GM12878 (cell line): ENCODE measurements at regions not wholly inside any gene's neighbourhood (a gene's known extent, or its start where the extent isn't known, plus 50 kb on each side); places are given as distances from the start of the nearest gene placed in this dataset.

Experiments used
- ATAC-seq: fragments of 200-7000 bp; cut with Tn5 transposase; 3 replicates; pipeline ENCODE4 v1.9.1; 2020; ENCODE audit warnings: mild to moderate bottlenecking, moderate library complexity
- BruUV-seq: library from RNA; stranded (reverse); fragments of 400-500 nt; replicated peaks from 2 replicates; lab custom pipeline; 2021; lab: Mats Ljungman, UMichigan
- CTCF ChIA-PET: fragments of 300-600 bp; sonication (Branson Sonifier 250); formaldehyde crosslinking; extraction: SDS; loops from one replicate; lab custom pipeline; 2021; ENCODE audit warnings: inconsistent platforms; lab: Yijun Ruan, JAX
- POLR2A ChIA-PET: fragments of 350-600 bp; formaldehyde crosslinking; extraction: SDS; loops from one replicate; lab custom pipeline; 2021; ENCODE audit warnings: inconsistent platforms; lab: Charles Lee
- RAD21 ChIA-PET: fragments of 300-600 bp; sonication (Branson Sonifier 250); formaldehyde crosslinking; loops from one replicate; lab custom pipeline; 2023; ENCODE audit warnings: antibody characterized with exemption; ENCODE audit not compliant: unreplicated experiment; lab: Charles Lee
- SMC1A ChIA-PET: fragments of 300-600 bp; sonication (Branson Sonifier 250); formaldehyde crosslinking; loops from one replicate; lab custom pipeline; 2023; ENCODE audit not compliant: unreplicated experiment, uncharacterized antibody; lab: Charles Lee
- DNase-seq: peaks from one replicate; pipeline ENCODE4 v3.0.0-alpha.2; 2011; ENCODE audit warnings: low read depth, low spot score
- FAIRE-seq: peaks from 3 replicates; lab custom pipeline; 2011; peaks lifted over from hg19 to GRCh38; lab: Jason Lieb, UNC
- H2AFZ ChIP-seq: 2 replicates; pipeline ENCODE4 v1.6.0; 2011; ENCODE audit warnings: low read depth, low read length, control low read depth; ENCODE audit not compliant: control insufficient read depth
- H3K27ac ChIP-seq: 2 replicates; pipeline ENCODE4 v1.5.1; 2011; ENCODE audit warnings: control low read depth; ENCODE audit not compliant: control insufficient read depth, insufficient read depth
- H3K27me3 ChIP-seq, 2 experiments: replicated peaks in 1 of 2; 2 replicates each; pipeline versions ENCODE4 v1.6.0 to v1.6.1; 2011; ENCODE audit warnings: low read length in 1 of 2; ENCODE audit not compliant: control insufficient read depth in 2 of 2, insufficient read depth in 2 of 2
- H3K36me3 ChIP-seq, 2 experiments: 2 replicates each; pipeline ENCODE4 v1.5.1; 2011; ENCODE audit warnings: low read length in 1 of 2; ENCODE audit not compliant: control insufficient read depth in 2 of 2, insufficient read depth in 2 of 2
- H3K4me1 ChIP-seq: 2 replicates; pipeline ENCODE4 v1.6.1; 2011; ENCODE audit warnings: mild to moderate bottlenecking, low read length, moderate library complexity, mixed read lengths; ENCODE audit not compliant: control insufficient read depth, insufficient read depth
- H3K4me2 ChIP-seq: 2 replicates; pipeline ENCODE4 v1.6.0; 2011; ENCODE audit warnings: control low read depth; ENCODE audit not compliant: control insufficient read depth, insufficient read depth
- H3K4me3 ChIP-seq: fragments of 200-600 bp; sonication (generic); 2 replicates; pipeline ENCODE4 v1.5.1; 2016
- H3K79me2 ChIP-seq: 2 replicates; pipeline ENCODE4 v1.6.0; 2011; ENCODE audit warnings: low read length; ENCODE audit not compliant: control insufficient read depth, insufficient read depth
- H3K9ac ChIP-seq: 2 replicates; pipeline ENCODE4 v1.8.0; 2011; ENCODE audit warnings: low read length, control low read depth, mixed read lengths; ENCODE audit not compliant: control insufficient read depth, insufficient read depth
- H3K9me3 ChIP-seq: replicated peaks from 3 replicates; pipeline ENCODE4 v1.5.1; 2011; ENCODE audit warnings: mild to moderate bottlenecking, low read length; ENCODE audit not compliant: control insufficient read depth, insufficient read depth
- H4K20me1 ChIP-seq: 2 replicates; pipeline ENCODE4 v1.6.0; 2011; ENCODE audit not compliant: control insufficient read depth, insufficient read depth
- BHLHE40 ChIP-seq, 2 experiments: fragments of 450-650 bp in 1 of 2; IDR thresholded peaks; 2 replicates each; pipeline ENCODE4 v1.6.1; 2011 to 2017; ENCODE audit warnings: low read depth in 2 of 2, borderline replicate concordance in 1 of 2, improper control_type of control experiment in 1 of 2, low read length in 1 of 2, mild to moderate bottlenecking in 1 of 2
- CREB1 ChIP-seq: IDR thresholded peaks from 2 replicates; pipeline ENCODE4 v1.6.1; 2012; ENCODE audit warnings: low read depth, mild to moderate bottlenecking, inconsistent platforms
- JUND ChIP-seq: IDR thresholded peaks from 2 replicates; pipeline ENCODE4 v1.6.1; 2012; ENCODE audit warnings: low read depth, mild to moderate bottlenecking, low read length, improper control_type of control experiment, moderate library complexity
- MYB ChIP-seq: fragments of 150-350 bp; IDR thresholded peaks from 2 replicates; pipeline ENCODE4 v1.6.1; 2014; ENCODE audit warnings: mild to moderate bottlenecking, low read depth, low read length, borderline replicate concordance
- NFIC ChIP-seq: IDR thresholded peaks from 2 replicates; pipeline ENCODE4 v1.6.1; 2012; ENCODE audit warnings: low read depth, mild to moderate bottlenecking, inconsistent platforms, low read length, moderate library complexity
- PAX5 ChIP-seq: IDR thresholded peaks from 2 replicates; pipeline ENCODE4 v1.6.1; 2011; ENCODE audit warnings: low read depth, low read length, borderline replicate concordance
- RFX5 ChIP-seq: IDR thresholded peaks from 2 replicates; pipeline ENCODE4 v1.6.1; 2011; ENCODE audit warnings: low read depth, low read length, improper control_type of control experiment
- TARDBP ChIP-seq: IDR thresholded peaks from 2 replicates; pipeline ENCODE4 v1.6.1; 2016; ENCODE audit warnings: borderline replicate concordance
- ZBED1 ChIP-seq: IDR thresholded peaks from 2 replicates; pipeline ENCODE4 v1.6.1; 2016; ENCODE audit warnings: borderline replicate concordance
- ZZZ3 ChIP-seq: IDR thresholded peaks from 2 replicates; pipeline ENCODE4 v1.6.1; 2011; ENCODE audit warnings: low read depth; ENCODE audit not compliant: control insufficient read depth, insufficient read length
- WGBS: methylation state at CpG from one replicate; pipeline ENCODE4 v1.1.6; 2016; ENCODE audit warnings: low lambda C conversion rate; ENCODE audit not compliant: insufficient replicate concordance, insufficient coverage; ENCODE audit errors: missing lambda C conversion rate; 5-methylcytosine and 5-hydroxymethylcytosine counted together
- in situ Hi-C: fragments of 300-500 bp; cut with MboI; formaldehyde crosslinking; loops from 9 replicates; pipeline ENCODE4 v1.14.3; 2018; ENCODE audit warnings: mixed read lengths
- intact Hi-C: fragments of 100-400 bp; cut with micrococcal nuclease; formaldehyde crosslinking; loops from one replicate; pipeline ENCODE4 v1.14.2; 2022; ENCODE audit not compliant: unreplicated experiment
- TF ChIP-seq, protein P1 (sequence below): fragments of 450-650 bp; IDR thresholded peaks from 2 replicates; pipeline ENCODE4 v1.6.1; 2018; ENCODE audit warnings: borderline replicate concordance, mild to moderate bottlenecking; ENCODE audit not compliant: partially characterized antibody
- TF ChIP-seq, protein P2 (sequence below): fragments of 450-650 bp; IDR thresholded peaks from 2 replicates; pipeline ENCODE4 v1.6.1; 2017; ENCODE audit warnings: low read depth, mild to moderate bottlenecking, moderate library complexity
- TF ChIP-seq, protein P3 (sequence below): fragments of 450-650 bp; IDR thresholded peaks from 2 replicates; pipeline ENCODE4 v1.6.1; 2017; ENCODE audit warnings: mild to moderate bottlenecking
- TF ChIP-seq, protein P4 (sequence below): fragments of 450-650 bp; IDR thresholded peaks from 2 replicates; pipeline ENCODE4 v1.6.1; 2016; ENCODE audit warnings: mild to moderate bottlenecking, moderate library complexity, borderline replicate concordance

DNA sequence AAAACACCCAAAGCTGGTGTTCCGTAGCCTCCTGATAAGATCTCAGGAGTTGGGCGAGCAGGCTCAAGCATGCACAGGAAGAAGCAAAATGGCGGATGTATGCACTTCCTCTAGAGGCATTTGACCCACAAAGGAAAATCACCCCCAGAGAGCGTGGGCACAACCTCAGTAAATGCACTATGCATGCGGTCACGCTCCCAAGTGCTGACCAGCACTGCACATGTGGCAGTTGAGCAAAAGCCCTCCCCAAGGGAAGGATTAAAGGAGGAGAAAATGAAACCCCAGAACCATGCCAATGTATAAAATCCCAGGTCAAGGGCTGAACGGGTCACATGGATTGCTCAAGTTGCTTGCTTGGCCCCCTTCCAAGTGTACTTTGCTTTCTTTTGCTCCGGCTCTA, 289.4 kb upstream of the IGF1R start (continued):
- TF ChIP-seq, protein P1, sequence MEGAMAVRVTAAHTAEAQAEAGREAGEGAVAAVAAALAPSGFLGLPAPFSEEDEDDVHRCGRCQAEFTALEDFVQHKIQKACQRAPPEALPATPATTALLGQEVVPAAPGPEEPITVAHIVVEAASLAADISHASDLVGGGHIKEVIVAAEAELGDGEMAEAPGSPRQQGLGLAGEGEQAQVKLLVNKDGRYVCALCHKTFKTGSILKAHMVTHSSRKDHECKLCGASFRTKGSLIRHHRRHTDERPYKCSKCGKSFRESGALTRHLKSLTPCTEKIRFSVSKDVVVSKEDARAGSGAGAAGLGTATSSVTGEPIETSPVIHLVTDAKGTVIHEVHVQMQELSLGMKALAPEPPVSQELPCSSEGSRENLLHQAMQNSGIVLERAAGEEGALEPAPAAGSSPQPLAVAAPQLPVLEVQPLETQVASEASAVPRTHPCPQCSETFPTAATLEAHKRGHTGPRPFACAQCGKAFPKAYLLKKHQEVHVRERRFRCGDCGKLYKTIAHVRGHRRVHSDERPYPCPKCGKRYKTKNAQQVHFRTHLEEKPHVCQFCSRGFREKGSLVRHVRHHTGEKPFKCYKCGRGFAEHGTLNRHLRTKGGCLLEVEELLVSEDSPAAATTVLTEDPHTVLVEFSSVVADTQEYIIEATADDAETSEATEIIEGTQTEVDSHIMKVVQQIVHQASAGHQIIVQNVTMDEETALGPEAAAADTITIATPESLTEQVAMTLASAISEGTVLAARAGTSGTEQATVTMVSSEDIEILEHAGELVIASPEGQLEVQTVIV: no peak
- TF ChIP-seq BHLHE40 (IDR thresholded peaks at IDR 0.05; ENCODE audit: borderline replicate concordance in 1 of 2, low read depth in 2 of 2, low read length in 1 of 2): no peak

DNA sequence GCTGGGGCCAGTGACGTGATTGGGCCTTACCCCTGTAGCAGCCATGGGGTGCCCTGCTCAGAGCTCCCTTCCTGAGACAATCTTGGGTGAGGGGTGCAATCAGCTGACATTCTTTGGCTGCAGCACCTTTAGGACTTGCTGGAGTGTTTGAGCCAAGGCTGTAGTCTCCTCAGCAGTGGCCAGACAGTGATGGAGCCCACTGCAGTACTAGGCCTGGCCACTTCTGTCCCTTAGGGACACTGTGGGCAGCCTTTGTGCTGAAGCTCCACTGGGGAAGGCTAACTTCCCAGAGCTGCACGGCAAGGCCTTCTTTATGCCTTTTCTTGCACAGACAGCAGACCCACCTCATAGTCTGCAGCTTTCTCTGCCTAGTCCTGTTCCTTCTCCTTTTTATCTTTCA, 284.9 kb upstream of the IGF1R start:
- DNase-seq (no peak), ATAC-seq (no peak), FAIRE-seq (no peak)
- intact Hi-C loops (no loop called here), in situ Hi-C loops (no loop called here)
- Histone ChIP-seq H3K79me2 (no peaks in the 10 kb centered on the region), H3K36me3 (no peaks in the 10 kb centered on the region), H3K4me1 (no peaks in the 10 kb centered on the region), H3K4me3 (no peak overlapping the region), H3K9me3 (no peaks in the 10 kb centered on the region), H3K27ac (no peak overlapping the region), H3K27me3 (no peaks in the 10 kb centered on the region), H2AFZ (no peak overlapping the region), H4K20me1 (no peaks in the 10 kb centered on the region), H3K4me2 (no peak overlapping the region), H3K9ac (no peak overlapping the region)
- BruUV-seq: no TSS peak
- ChIA-PET RAD21 (no interaction called here), CTCF (no interaction called here), SMC1A (no interaction called here), POLR2A (no interaction called here)
- WGBS: 0% methylated on average over 2 of the region's 2 CpGs
- TF ChIP-seq JUND (no peak), ZZZ3 (no peak), NFIC (no peak), CREB1 (no peak), MYB (no peak), RFX5 (no peak), ZBED1 (no peak), TARDBP (no peak), PAX5 (no peak)
- TF ChIP-seq, protein P2, sequence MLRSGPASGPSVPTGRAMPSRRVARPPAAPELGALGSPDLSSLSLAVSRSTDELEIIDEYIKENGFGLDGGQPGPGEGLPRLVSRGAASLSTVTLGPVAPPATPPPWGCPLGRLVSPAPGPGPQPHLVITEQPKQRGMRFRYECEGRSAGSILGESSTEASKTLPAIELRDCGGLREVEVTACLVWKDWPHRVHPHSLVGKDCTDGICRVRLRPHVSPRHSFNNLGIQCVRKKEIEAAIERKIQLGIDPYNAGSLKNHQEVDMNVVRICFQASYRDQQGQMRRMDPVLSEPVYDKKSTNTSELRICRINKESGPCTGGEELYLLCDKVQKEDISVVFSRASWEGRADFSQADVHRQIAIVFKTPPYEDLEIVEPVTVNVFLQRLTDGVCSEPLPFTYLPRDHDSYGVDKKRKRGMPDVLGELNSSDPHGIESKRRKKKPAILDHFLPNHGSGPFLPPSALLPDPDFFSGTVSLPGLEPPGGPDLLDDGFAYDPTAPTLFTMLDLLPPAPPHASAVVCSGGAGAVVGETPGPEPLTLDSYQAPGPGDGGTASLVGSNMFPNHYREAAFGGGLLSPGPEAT: no peak
- TF ChIP-seq, protein P3, sequence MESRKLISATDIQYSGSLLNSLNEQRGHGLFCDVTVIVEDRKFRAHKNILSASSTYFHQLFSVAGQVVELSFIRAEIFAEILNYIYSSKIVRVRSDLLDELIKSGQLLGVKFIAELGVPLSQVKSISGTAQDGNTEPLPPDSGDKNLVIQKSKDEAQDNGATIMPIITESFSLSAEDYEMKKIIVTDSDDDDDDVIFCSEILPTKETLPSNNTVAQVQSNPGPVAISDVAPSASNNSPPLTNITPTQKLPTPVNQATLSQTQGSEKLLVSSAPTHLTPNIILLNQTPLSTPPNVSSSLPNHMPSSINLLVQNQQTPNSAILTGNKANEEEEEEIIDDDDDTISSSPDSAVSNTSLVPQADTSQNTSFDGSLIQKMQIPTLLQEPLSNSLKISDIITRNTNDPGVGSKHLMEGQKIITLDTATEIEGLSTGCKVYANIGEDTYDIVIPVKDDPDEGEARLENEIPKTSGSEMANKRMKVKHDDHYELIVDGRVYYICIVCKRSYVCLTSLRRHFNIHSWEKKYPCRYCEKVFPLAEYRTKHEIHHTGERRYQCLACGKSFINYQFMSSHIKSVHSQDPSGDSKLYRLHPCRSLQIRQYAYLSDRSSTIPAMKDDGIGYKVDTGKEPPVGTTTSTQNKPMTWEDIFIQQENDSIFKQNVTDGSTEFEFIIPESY: no peak
- TF ChIP-seq, protein P4, sequence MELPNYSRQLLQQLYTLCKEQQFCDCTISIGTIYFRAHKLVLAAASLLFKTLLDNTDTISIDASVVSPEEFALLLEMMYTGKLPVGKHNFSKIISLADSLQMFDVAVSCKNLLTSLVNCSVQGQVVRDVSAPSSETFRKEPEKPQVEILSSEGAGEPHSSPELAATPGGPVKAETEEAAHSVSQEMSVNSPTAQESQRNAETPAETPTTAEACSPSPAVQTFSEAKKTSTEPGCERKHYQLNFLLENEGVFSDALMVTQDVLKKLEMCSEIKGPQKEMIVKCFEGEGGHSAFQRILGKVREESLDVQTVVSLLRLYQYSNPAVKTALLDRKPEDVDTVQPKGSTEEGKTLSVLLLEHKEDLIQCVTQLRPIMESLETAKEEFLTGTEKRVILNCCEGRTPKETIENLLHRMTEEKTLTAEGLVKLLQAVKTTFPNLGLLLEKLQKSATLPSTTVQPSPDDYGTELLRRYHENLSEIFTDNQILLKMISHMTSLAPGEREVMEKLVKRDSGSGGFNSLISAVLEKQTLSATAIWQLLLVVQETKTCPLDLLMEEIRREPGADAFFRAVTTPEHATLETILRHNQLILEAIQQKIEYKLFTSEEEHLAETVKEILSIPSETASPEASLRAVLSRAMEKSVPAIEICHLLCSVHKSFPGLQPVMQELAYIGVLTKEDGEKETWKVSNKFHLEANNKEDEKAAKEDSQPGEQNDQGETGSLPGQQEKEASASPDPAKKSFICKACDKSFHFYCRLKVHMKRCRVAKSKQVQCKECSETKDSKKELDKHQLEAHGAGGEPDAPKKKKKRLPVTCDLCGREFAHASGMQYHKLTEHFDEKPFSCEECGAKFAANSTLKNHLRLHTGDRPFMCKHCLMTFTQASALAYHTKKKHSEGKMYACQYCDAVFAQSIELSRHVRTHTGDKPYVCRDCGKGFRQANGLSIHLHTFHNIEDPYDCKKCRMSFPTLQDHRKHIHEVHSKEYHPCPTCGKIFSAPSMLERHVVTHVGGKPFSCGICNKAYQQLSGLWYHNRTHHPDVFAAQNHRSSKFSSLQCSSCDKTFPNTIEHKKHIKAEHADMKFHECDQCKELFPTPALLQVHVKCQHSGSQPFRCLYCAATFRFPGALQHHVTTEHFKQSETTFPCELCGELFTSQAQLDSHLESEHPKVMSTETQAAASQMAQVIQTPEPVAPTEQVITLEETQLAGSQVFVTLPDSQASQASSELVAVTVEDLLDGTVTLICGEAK: no peak
